HG03378 (cell line): ENCODE measurements at regions not wholly inside any gene's neighbourhood (a gene's known extent, or its start where the extent isn't known, plus 50 kb on each side); places are given as distances from the start of the nearest gene placed in this dataset.

Source experiments
- ATAC-seq: cut with Tn5 transposase; IDR thresholded peaks from one replicate; pipeline ENCODE4 v1.9.1; 2021; ENCODE audit warnings: mild to moderate bottlenecking, moderate library complexity; ENCODE audit not compliant: unreplicated experiment

DNA sequence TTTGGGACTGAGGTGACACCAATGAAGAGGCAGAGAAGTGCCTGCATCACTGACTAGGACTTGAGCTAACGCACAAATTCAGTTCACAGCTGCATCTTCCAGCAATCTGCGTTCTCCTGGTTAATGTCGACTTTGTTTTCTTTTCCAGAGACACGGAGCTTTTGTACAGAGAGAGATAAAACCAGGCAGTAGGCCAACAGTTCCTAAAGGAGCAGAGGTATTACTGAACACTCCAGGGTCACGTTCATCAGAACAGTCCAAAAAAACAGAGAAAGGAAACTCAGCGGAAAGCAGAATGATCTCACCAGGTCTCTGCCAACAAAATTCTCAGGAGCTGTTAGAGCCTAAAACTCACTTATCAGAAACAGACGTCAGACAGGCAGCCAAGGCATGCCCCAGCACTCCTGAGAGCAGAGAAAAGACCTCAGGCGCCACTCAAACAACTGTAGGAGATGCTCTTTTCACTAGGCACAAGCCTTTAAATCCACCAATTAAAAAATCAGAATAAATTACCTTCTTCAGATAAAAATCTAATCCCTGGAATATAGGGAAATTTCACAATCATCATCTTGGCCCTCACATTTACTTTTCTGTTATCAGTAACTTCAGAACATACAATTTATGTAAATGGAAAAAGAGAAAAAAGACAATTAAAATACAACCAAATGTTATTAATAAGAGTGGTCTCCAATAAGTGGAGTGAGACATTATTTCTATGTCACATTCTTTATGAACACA is 95.9 kb upstream of the SPTBN1 start:
- no peak for ATAC-seq

DNA sequence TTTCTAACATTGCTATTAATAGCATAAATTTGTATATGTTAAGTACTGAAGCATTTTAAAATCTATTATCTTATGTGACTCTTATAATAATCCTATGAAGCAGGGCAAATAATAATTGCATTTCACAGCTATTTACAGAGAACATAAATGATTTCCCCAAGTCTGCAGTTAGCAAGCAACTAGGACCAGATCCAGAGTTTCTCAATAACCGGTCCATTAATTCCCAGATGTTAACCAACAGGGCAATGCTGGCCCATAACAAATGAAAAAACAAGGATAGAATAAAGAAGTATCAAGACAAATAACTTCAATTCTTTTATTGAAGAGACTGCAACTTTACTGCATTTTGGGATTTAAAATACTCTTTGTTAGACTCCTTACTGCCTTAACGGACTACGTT is 91.7 kb upstream of the SPTBN1 start:
- no peak for ATAC-seq

DNA sequence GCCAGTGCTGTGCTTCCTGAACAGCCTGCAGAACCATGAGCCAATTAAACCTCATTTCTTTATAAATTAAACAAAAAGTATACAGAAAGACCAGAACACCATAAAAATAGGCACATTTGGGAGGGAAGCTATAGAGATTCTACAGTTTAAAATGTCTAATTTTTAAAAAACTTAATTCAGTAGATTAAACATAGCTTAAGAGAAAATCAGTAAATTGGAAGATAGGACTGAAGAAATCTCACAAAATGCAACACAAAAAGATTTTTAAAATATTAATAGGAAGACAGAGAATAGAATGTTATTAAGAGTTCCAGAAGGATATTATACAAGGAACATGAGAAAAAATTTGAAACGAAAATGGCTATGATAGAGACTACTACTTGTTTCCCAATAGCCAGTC is 90.5 kb upstream of the SPTBN1 start:
- ATAC-seq, result no peak

DNA sequence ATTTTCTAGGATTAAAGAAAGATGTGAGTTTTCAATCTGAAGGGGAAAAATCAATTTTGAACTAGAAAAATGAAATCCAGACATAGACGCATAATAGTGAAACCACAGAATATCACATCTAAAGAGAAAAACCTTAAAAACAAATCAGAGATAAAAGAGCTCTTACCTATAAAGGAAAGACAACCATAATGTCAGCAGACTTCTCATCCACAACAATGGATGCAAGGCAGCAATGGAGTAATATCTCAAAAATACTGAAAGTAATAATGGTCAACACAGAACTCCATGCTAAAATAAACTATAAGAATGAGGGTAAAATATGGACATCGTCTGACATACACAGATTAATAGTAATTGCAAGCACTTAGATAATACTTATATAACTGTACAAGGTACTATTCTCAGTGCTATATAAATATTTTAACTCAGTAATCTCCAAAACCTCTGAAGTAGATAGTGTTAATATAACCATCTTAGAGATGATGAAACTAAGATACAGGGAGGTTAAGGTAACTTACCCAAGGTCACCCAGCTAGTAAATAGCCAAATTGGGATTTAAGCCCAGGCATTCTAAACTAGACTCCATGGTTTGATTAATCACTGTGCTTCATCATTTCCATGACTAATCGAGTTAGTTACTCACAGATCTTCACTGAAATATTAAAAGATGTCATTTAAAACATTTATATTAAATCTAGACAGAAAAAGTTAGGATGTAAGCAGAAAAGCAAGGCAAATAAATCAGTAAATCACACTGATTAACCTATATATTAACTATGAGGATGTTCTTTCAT is 89.4 kb upstream of the SPTBN1 start:
- no peak for ATAC-seq

DNA sequence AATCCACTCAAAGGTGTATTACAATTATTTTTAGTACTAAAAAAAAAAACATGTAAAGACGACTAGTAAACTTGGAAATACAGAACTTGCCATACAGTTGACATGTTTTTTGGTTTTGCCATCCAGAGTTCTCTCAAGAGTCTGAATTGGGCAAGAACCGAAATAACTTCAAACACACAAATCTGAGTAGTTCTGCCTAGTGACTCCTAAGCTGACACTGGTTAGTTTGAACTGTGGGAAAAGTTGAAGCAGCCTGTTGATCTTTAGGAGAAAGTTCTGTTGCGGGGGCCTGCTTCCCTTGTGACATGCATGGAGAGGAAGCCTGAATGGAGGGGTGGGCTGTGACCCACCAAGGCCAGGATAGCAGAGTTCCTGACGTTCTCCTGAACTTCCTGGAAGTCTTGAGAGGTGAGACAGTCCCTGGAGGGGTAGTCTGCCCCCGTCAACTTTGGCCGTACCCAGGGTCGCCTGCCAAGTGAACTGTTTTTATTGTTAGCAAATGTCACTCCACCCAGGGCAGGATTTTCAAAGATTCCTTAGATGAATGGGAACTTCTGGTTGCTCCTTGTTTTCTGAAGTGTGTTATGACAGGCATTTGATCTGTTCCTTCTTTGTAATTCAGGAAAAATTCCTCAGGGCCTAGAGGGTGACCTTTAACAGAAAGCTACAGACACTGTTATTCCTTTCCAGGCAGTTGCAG is 85.6 kb upstream of the SPTBN1 start:
- no peak for ATAC-seq

DNA sequence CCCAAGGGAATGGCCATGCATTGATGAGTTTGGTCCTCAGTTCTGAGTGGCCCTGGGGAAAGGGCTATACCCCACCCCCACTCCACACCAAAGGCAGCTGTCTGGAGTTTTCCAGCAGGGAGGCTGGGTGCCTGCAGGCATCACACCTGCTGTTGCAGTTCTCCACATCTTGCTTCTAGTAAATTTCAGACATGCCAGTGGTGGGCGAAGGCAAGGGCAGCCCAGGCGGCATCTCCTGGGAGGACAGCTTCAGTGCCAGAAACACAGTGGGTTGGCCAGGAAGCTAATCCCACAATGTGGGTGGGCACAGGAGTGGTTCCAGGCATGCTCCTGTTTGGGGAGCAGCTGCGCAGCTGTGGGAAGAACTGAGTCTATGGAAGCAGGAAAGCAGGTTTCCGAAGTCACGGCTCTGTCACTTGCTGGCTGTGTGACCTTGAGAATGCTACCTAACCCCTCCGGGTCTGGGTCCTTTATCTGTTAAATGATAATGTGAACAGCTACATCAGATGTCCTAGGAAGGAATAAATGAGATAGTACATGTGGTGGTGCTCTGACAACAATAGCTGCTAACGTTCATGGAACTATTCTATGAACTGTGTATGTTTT is 84.6 kb upstream of the SPTBN1 start:
- no peak for ATAC-seq

DNA sequence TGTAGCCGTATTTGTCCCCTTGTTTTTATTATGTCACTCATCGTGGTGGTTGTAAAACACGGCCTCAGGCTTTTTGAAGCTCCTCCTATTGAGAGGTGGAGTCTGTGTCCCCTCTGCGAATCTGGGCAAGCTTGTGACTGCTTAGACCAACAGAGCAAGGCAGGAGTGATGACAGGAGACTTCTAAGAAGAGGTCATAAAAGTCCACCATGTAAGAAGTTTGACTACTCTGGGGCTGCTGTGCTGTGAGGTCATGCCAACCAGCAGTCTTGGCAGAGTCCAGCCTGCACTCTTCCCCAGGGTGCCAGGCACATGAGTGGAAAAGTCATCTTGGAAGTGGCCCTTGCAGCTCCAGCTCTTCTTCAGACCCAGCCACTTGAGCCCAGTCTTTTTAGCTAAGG is 83.8 kb upstream of the SPTBN1 start:
- no peak for ATAC-seq

DNA sequence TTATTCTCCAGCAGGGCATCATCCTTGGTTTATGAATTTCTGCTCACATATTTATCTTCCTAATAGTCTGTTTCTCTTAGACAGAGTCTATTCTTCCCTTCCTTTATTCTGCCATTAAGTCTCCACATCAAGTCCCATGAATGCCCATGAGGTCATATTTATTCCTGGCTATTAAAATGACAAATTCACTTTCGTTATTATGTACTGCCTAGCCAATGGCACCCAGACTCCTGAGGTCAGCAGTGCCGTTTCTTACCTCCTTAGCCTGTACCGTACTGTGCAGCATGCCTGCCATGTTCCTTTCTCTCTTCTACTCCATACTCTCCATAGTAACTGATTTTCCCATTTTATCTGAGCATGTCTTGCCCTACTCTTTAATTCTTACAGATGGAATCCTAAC is 82.3 kb upstream of the SPTBN1 start:
- ATAC-seq, result no peak

DNA sequence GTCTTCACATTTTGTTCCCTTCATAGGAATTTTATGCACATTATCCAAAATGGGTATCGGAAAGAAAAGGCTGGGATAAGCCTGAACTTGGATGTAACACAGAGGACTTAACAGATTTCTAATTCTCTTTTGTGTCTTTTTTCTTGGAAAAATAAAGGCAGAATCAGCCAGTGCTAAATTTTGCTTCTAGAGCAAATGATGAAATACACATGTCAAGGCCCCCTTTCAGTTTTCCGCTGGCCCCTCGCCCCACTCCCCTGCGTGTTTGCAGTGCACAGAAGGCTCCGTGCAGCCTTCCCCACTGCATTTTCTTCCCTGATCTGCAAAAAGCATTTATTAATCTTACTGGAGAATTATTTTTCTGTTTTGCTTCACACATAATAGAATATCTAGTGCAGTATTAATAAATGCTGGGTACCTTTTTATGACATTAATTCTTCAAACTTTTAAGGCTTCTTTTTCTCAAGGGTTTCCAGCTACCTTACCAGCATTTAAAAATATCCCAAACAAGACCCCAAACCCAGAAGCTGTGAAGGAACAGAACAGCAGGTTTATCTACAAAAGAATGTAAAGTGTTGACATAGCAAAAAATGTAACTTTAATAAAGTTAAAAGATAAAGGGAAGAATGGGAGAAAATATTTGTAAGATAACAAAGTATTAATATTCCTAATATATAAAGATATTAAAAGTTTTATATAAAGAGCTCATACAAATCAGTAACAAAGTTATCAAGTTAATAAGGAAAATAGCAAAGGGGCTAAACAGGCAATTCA is 81.3 kb upstream of the SPTBN1 start:
- no peak for ATAC-seq

DNA sequence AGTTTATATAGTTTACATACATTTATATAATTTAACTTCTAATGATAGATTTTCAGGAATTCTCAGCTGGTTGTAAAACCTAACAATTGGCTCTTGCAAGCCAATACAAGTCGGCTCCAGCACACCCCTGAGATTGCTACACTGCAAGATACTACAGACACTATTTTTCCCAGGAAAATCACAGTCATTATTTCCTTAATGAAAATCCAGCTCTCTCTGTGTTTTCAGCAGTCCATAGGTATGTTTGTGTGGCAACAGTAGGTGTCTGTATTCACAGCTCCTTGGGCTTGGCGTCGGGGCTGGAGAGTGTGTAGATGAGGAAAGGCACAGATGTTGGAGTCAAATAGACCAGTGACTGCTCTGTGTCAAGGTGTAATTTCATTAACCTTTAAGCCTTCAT is 78.7 kb upstream of the SPTBN1 start:
- no peak for ATAC-seq

DNA sequence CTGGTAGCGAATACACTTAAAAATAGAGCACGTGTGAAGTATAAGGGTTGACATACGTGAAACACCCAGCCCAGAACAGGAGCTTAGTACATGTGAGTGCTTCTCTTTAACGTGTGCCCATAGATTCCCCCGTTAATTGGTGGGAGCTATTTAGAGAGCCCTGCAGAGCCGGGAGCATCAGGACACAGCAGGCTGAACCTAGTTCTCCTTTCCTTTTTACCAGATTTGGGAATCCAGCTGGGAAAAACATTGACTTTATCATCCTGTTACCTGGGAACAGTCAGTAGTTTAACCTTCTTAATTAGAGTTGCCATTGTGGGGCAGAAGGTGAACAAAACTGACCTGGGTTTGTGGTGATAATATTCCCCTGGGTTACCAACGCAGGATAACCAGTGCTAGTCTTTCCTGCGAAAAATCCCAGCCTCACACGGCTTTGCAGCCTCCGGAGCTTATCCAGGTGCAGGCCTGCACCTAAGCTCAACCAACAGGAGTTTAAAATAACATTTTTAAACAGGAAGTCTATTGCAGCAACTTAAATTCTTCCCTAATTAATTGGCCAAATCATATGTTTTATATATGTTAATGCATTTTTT is 78.1 kb upstream of the SPTBN1 start:
- ATAC-seq, result no peak

DNA sequence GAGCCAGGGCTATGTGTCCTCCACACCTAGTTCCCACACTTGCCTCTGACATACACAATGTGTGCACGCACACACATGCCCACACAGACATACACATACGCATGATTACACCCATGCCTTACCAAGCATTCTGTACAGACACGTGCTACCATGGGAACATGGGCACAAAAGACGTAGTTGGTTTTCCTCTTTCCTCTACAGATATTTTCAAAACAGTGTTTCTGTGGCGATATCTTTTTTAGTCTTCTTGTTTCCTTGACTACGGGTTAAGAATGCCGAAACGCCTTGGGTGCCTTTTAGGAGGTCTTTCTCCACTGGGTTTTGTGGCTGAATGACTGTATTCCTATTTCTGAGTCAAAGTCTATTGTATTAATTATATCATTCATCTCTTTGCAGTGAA is 75.5 kb upstream of the SPTBN1 start:
- no peak for ATAC-seq

DNA sequence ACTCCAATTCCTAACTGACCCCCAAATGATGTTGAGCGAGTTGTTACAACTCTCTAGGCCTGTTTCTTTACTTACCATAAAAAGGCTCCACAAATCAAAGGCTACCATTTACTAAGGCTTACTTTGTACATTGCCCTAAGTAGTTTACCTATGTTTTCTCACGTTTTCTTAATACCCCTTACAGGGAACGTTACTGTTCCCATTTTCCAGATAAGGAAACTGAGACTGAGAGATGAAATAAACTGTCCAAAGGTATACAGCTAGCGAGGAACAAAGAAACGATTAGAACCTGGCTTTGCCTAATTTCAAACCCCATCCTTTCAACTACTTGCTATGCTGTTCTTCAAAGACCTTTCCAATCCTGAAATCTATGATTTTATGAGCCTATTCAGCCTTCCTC is 74.8 kb upstream of the SPTBN1 start:
- ATAC-seq, result no peak

DNA sequence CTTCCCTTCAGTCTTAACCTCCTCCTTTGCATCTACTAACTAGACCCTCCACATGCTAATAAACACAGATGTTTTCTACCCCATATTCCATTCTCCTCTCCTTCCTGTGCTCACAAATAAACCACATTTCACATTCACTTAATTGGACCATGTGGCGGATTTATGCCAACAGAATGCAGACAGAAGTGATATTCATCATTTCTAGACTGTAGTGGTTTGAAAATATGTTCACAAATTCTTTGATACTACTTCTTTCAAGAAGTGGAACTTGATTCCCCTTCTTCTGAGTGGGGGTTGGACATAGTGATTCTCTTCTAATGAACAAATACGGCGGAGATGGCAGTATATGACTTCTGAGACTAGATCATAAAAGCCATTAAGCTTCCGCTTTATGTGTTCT is 73.5 kb upstream of the SPTBN1 start:
- no peak for ATAC-seq

DNA sequence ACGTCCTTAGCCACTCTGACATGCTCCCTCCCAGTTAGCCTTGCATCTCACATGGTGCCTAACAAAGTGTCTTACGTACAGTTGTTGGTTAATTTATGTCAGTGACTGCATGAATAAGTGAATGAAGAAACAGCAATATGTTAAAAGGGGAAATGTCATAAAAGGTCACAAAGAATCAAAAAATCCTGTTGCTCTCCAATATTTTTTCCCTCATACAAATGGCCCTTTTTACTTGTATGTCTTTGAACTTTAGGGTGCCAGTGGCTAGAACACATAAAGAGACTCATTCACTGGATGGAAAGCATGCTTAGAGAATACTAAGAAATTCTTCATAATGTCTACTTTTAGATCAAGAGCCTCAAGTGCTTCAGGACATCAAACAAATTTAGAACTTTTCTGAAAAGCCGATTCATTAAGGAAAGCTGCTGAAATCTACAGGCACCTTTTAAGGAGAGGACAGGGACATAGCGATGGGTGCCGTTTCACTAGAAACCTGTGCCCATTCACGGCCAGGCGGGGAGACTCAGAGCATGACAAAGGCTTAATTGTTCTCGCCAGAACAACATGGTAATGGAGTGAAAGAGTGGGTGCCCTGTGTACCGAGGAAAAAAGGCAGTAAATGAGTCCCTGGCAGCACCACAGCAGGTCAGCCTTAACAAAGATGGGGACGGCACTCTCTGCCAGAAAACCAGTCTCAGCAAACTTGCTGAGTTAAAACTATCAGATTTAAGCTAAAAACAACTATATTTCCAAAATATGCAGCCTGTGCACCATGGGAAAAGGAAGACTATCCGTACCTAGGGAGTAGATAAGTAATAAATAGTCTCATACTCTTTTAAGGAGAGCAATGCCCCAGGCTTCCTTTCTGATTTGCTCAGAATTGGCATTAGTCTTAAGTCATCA is 71.6 kb upstream of the SPTBN1 start:
- ATAC-seq, result no peak

DNA sequence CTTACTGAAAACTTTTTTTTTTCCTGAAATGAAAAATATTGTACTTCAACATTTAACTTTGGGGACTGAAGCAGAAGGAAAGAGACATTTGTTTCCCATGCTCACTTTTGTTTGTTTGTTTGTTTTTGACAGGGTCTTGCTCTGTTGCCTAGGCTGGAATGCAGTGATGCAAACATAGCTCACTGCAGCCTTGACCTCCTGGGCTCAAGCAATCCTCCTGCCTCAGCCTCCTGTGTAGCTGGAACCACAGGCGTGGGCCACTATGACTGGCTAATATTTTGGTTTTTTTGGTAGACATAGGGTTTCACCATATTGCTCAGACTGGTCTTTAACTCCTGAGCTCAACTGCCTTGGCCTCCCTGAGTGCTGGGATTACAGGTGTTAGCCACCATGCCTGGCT is 70.9 kb upstream of the SPTBN1 start:
- no peak for ATAC-seq

DNA sequence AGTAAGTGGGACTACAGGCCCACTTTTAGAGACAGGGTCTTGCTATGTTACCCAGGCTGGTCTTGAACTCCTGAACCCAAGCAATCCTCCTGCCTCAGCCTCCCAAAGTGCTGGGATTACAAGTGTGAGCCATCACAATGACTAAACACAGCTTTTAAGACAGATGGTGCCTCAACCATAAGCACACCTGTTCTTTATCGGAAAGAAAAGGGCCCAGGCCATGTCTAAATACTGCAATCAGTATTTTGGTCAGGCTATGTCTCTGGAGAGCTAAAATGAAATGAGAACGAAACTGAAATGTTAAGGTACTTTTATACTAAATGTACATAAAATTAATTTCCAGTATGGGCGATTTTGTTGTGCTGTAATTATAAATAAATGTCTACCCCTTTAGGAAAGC is 69.5 kb upstream of the SPTBN1 start:
- ATAC-seq, result peak; percentile 29

DNA sequence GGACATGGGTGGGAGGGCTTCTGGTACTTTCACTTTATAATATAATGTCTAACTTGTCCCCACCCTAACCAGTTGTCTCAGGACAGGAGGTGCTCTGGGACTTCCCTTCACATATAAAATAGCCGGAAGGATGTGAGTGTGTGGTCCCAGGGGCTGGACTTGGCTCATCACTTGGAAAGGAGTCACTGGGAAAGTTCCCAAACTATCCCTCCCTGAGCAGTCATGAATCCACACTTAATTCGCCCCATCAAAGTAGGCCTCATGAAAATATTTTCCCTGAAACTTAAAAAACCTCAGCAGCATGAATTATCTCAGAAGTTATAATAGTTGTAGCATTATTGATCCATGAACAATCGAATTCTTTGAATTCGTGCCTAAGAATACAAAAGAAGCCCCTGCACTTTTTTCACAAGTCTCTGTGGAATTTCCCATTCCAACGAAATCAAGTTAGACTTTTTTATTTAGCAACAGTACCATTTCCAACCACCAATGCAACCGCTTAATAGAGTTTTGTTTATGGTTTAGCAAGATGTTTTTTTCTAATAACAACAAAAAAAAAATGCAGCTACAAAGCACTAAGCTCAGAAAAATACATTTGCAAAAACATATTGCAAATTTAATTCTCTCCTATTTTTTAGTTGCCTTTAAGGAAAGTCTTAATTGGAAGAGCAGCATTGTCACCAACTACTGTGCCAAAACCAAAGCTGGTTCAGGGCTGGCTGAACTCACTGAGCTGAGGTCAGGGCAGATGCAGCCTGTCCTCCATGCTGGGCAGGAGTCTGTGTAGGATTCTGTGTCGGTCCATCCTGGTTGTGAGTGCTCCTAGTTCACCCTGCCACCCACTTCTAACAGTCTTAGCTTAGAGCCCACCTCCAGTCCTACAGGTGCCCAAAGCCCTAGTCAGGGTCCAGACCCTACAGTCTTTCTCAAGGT is 68.8 kb upstream of the SPTBN1 start:
- ATAC-seq, result peak; percentile 48
